CD14-positive monocyte (primary cell): ENCODE measurements at regions not wholly inside any gene's neighbourhood (a gene's known extent, or its start where the extent isn't known, plus 50 kb on each side); places are given as distances from the start of the nearest gene placed in this dataset.

Experiments used
- DNase-seq, 3 donors: peaks; one replicate each; pipeline ENCODE4 v3.0.0-alpha.2; 2011 to 2022
- H2AFZ ChIP-seq: 2 replicates; pipeline ENCODE4 v1.6.0; 2012; ENCODE audit warnings: mild to moderate bottlenecking, low read depth, low read length, inconsistent platforms; ENCODE audit not compliant: insufficient read depth, poor library complexity, severe bottlenecking
- H3K27ac ChIP-seq, 2 donors: 1 replicate in 1 of 2; 2 replicates in 1 of 2; pipeline ENCODE4 v1.5.1; 2012 to 2013; ENCODE audit warnings: low read length in 2 of 2, control low read depth in 1 of 2, inconsistent platforms in 1 of 2, low read depth in 1 of 2, mild to moderate bottlenecking in 1 of 2
- H3K27me3 ChIP-seq, 2 donors: one replicate each; pipeline versions ENCODE4 v1.6.0 to v1.6.1; 2011 to 2013; ENCODE audit warnings: low read length in 2 of 2; ENCODE audit not compliant: control insufficient read depth in 2 of 2, insufficient read depth in 2 of 2
- H3K36me3 ChIP-seq, 2 donors: replicated peaks in 1 of 2; 1 replicate in 1 of 2; 2 replicates in 1 of 2; pipeline versions ENCODE4 v1.5.1 to v1.6.1; 2012 to 2013; ENCODE audit warnings: low read length in 2 of 2, control low read depth in 1 of 2, inconsistent platforms in 1 of 2, mild to moderate bottlenecking in 1 of 2; ENCODE audit not compliant: insufficient read depth in 2 of 2, control insufficient read depth in 1 of 2
- H3K4me1 ChIP-seq, 2 donors: 1 replicate in 1 of 2; 2 replicates in 1 of 2; pipeline versions ENCODE4 v1.5.1 to v1.6.1; 2012 to 2013; ENCODE audit warnings: low read length in 2 of 2, control low read depth in 1 of 2, inconsistent platforms in 1 of 2, mild to moderate bottlenecking in 1 of 2, moderate library complexity in 1 of 2; ENCODE audit not compliant: insufficient read depth in 2 of 2, control insufficient read depth in 1 of 2
- H3K4me2 ChIP-seq: replicated peaks from 2 replicates; pipeline ENCODE3; 2012; ENCODE audit warnings: low read length, moderate library complexity, mild to moderate bottlenecking; ENCODE audit not compliant: poor library complexity, severe bottlenecking; ENCODE audit errors: extremely low read depth
- H3K4me3 ChIP-seq, 3 experiments: fragments of 200-600 bp in 1 of 3; sonication (generic) in 1 of 3; replicated peaks in 1 of 3; 1 replicate in 2 of 3; 2 replicates in 1 of 3; pipeline ENCODE4 v1.5.1; 2011 to 2013; ENCODE audit warnings: low read length in 3 of 3, mild to moderate bottlenecking in 3 of 3, control low read depth in 2 of 3, low read depth in 2 of 3, inconsistent platforms in 1 of 3, moderate library complexity in 1 of 3
- H3K79me2 ChIP-seq: 2 replicates; pipeline ENCODE4 v1.6.0; 2012; ENCODE audit warnings: mild to moderate bottlenecking, control low read depth, inconsistent platforms, low read length, moderate library complexity; ENCODE audit not compliant: insufficient read depth
- H3K9ac ChIP-seq: 2 replicates; pipeline ENCODE4 v1.6.0; 2017; ENCODE audit warnings: low read length, mild to moderate bottlenecking; ENCODE audit not compliant: insufficient read depth, poor library complexity, severe bottlenecking
- H3K9me3 ChIP-seq, 2 donors: replicated peaks in 1 of 2; 1 replicate in 1 of 2; 2 replicates in 1 of 2; pipeline versions ENCODE4 v1.5.1 to v1.6.1; 2012 to 2013; ENCODE audit warnings: low read length in 2 of 2, control low read depth in 1 of 2; ENCODE audit not compliant: control insufficient read depth in 1 of 2, insufficient read depth in 1 of 2
- H4K20me1 ChIP-seq: 2 replicates; pipeline ENCODE4 v1.6.0; 2012; ENCODE audit warnings: mild to moderate bottlenecking, low read length, control low read depth, moderate library complexity; ENCODE audit not compliant: insufficient read depth
- H3K27ac Mint-ChIP-seq, 7 donors: one replicate each; pipeline ENCODE4 v1.8.0; 2020; ENCODE audit warnings: mild to moderate bottlenecking in 7 of 7, mixed read lengths in 7 of 7, moderate library complexity in 6 of 7, inconsistent platforms in 2 of 7
- H3K27me3 Mint-ChIP-seq, 3 donors: one replicate each; pipeline ENCODE4 v1.8.0; 2021 to 2022; ENCODE audit warnings: low read depth in 3 of 3, mild to moderate bottlenecking in 3 of 3, mixed read lengths in 3 of 3, moderate library complexity in 3 of 3, inconsistent platforms in 1 of 3
- H3K36me3 Mint-ChIP-seq, 2 donors: one replicate each; pipeline ENCODE4 v1.8.0; 2020; ENCODE audit warnings: mixed read lengths in 2 of 2, inconsistent platforms in 1 of 2, mild to moderate bottlenecking in 1 of 2
- H3K4me1 Mint-ChIP-seq: one replicate; pipeline ENCODE4 v1.8.0; 2020; ENCODE audit warnings: mild to moderate bottlenecking, mixed read lengths
- H3K4me3 Mint-ChIP-seq, 2 donors: one replicate each; pipeline ENCODE4 v1.8.0; 2020; ENCODE audit warnings: mild to moderate bottlenecking in 2 of 2, mixed read lengths in 2 of 2, moderate library complexity in 1 of 2
- H3K9me3 Mint-ChIP-seq, 7 donors: one replicate each; pipeline ENCODE4 v1.8.0; 2020 to 2022; ENCODE audit warnings: mixed read lengths in 7 of 7, mild to moderate bottlenecking in 6 of 7, moderate library complexity in 6 of 7, inconsistent platforms in 2 of 7
- CTCF ChIP-seq: fragments of 200-600 bp; IDR thresholded peaks from one replicate; pipeline ENCODE4 v1.8.0; 2022; ENCODE audit warnings: antibody characterized with exemption, mild to moderate bottlenecking
- WGBS: methylation state at CpG from one replicate; pipeline ENCODE4 v1.1.5; 2013; ENCODE audit warnings: missing lambda C conversion rate; ENCODE audit not compliant: insufficient coverage; 5-methylcytosine and 5-hydroxymethylcytosine counted together
- intact Hi-C, 2 donors: fragments of 100-400 bp; cut with micrococcal nuclease; formaldehyde crosslinking; loops; one replicate each; pipeline versions ENCODE4 v1.15.0 to v1.15.1; 2023

DNA sequence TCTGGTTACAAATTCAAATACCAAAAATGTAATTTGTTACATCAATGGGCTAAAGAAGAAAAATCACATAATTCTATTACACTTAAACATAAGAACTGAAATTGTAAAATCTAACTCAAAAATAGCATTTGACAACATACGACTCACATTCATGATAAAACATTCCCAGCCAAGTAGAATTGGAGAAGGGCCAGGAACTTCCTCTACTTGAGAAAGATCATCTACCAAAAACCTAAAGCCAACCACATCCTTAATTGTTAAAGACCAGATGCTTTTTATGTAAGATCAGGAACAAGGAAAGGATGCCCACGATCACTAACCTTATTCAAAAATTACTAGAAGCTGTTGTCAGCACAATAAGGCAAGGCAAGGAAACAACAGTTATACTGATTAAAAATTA, 1819.8 kb upstream of the C9orf72 start:
- Histone ChIP-seq H3K36me3 (no peaks in the 10 kb centered on the region), H3K79me2 (no peaks in the 10 kb centered on the region), H3K4me1 (no peaks in the 10 kb centered on the region), H3K27ac (no peak overlapping the region), H3K4me2 (no peak overlapping the region), H3K4me3 (no peak overlapping the region), H3K9me3 (peaks cover 0 to 6% of the 10 kb centered on the region in 2 donors), H2AFZ (no peak overlapping the region), H3K27me3 (no peaks in the 10 kb centered on the region), H3K9ac (no peak overlapping the region), H4K20me1 (no peaks in the 10 kb centered on the region)
- intact Hi-C loops: no loop called here
- Mint-ChIP-seq H3K4me3 (no peak overlapping the region), H3K27me3 (peaks cover 0 to 2% (median 0%) of the 10 kb centered on the region in 3 donors), H3K36me3 (no peaks in the 10 kb centered on the region), H3K9me3 (peaks cover 0 to 13% (median 4%) of the 10 kb centered on the region in 7 donors), H3K27ac (no peak overlapping the region), H3K4me1 (no peaks in the 10 kb centered on the region)
- no CpG with 5 or more reads among the region's 2 CpGs for WGBS
- no peak for TF ChIP-seq CTCF
- no peak for DNase-seq

- Histone ChIP-seq H4K20me1 (no peaks in the 10 kb centered on the region), H2AFZ (no peak overlapping the region), H3K27me3 (no peaks in the 10 kb centered on the region), H3K9ac (no peak overlapping the region), H3K4me3 (no peak overlapping the region), H3K9me3 (peaks cover 0 to 6% of the 10 kb centered on the region in 2 donors), H3K27ac (no peak overlapping the region), H3K4me1 (no peaks in the 10 kb centered on the region), H3K79me2 (no peaks in the 10 kb centered on the region), H3K4me2 (no peak overlapping the region), H3K36me3 (no peaks in the 10 kb centered on the region)
- intact Hi-C loops: no loop called here
- no CpG with 5 or more reads among the region's 1 CpG for WGBS
- peaks cover 0 to 9% (median 4%) of the 10 kb centered on the region in 7 donors for H3K9me3 Mint-ChIP-seq
- no peaks in the 10 kb centered on the region for H3K36me3 Mint-ChIP-seq
- no peak overlapping the region for H3K4me3 Mint-ChIP-seq
- no peak for TF ChIP-seq CTCF
- no peak overlapping the region for H3K27ac Mint-ChIP-seq
- no peaks in the 10 kb centered on the region for H3K4me1 Mint-ChIP-seq
- DNase-seq: no peak
- no peaks in the 10 kb centered on the region for H3K27me3 Mint-ChIP-seq
Observed at GRCh38 chr9:29394855-29395254, 1821.6 kb upstream of the C9orf72 start.
